NOMO-1 treated with DMSO at 0.1 percent for 48 hours (cell line): ENCODE measurements at regions not wholly inside any gene's neighbourhood (a gene's known extent, or its start where the extent isn't known, plus 50 kb on each side); places are given as distances from the start of the nearest gene placed in this dataset.

Experiments used
- DNase-seq: peaks from one replicate; lab custom pipeline; 2025; ENCODE audit not compliant: unreplicated experiment; lab: John Stamatoyannopoulos, UW

- peak; percentile 0 for DNase-seq
Observed at GRCh38 chr7:115106316-115106715, 184.4 kb downstream of the MDFIC start.

- no peak for DNase-seq
Observed at GRCh38 chr7:115102738-115103137, 180.8 kb downstream of the MDFIC start.

GRCh38 chr7:115101199-115101598 is 179.3 kb downstream of the MDFIC start:
- no peak for DNase-seq

- no peak for DNase-seq
Observed at GRCh38 chr7:115099906-115100305, 178.0 kb downstream of the MDFIC start.

- no peak for DNase-seq
Observed at GRCh38 chr7:115097175-115097671, 175.3 kb downstream of the MDFIC start.

GRCh38 chr7:115096262-115096661 is 174.4 kb downstream of the MDFIC start:
- DNase-seq = no peak

GRCh38 chr7:115094163-115094562 is 172.3 kb downstream of the MDFIC start:
- no peak for DNase-seq

GRCh38 chr7:115088893-115089292 is 167.0 kb downstream of the MDFIC start:
- DNase-seq = no peak

GRCh38 chr7:115087437-115087836 is 165.5 kb downstream of the MDFIC start:
- no peak for DNase-seq

GRCh38 chr7:115086146-115086841 is 164.4 kb downstream of the MDFIC start:
- no peak for DNase-seq

- DNase-seq = no peak
Observed at GRCh38 chr7:115085421-115085820, 163.5 kb downstream of the MDFIC start.

- no peak for DNase-seq
Observed at GRCh38 chr7:115083935-115084334, 162.0 kb downstream of the MDFIC start.

- no peak for DNase-seq
Observed at GRCh38 chr7:115081772-115082171, 159.9 kb downstream of the MDFIC start.

- DNase-seq = no peak
Observed at GRCh38 chr7:115078851-115079250, 157.0 kb downstream of the MDFIC start.

GRCh38 chr7:115078386-115078785 is 156.5 kb downstream of the MDFIC start:
- no peak for DNase-seq

- DNase-seq = no peak
Observed at GRCh38 chr7:115070311-115070710, 148.4 kb downstream of the MDFIC start.
